HCT116 (cell line): ENCODE measurements at regions not wholly inside any gene's neighbourhood (a gene's known extent, or its start where the extent isn't known, plus 50 kb on each side); places are given as distances from the start of the nearest gene placed in this dataset.

Experiments
- ATF3 ChIP-seq: IDR thresholded peaks from 2 replicates; pipeline ENCODE4 v1.6.1; 2012
- CTCF ChIP-seq, 3 experiments: fragments of 200-600 bp in 1 of 3; sonication (generic) in 1 of 3; IDR thresholded peaks in 2 of 3; conservative IDR thresholded peaks in 1 of 3; 2 replicates each; pipeline ENCODE4 v1.5.1; 2012 to 2017; ENCODE audit warnings: low read depth in 2 of 3, low read length in 2 of 3, antibody characterized with exemption in 1 of 3, borderline replicate concordance in 1 of 3, control low read depth in 1 of 3, mild to moderate bottlenecking in 1 of 3, mixed read lengths in 1 of 3, mixed run types in 1 of 3, moderate library complexity in 1 of 3; ENCODE audit not compliant: insufficient read depth in 1 of 3
- EZH2 ChIP-seq: fragments of 200-600 bp; sonication (generic); IDR thresholded peaks from 2 replicates; pipeline ENCODE4 v1.6.1; 2017; ENCODE audit warnings: antibody characterized with exemption, mixed run types
- EZH2phosphoT487 ChIP-seq: fragments of 200-600 bp; IDR thresholded peaks from 2 replicates; pipeline ENCODE4 v1.6.1; 2018; ENCODE audit warnings: antibody characterized with exemption, borderline replicate concordance
- POLR2A ChIP-seq: IDR thresholded peaks from 2 replicates; pipeline ENCODE4 v1.7.0; 2011; ENCODE audit warnings: borderline replicate concordance; ENCODE audit not compliant: insufficient read depth, insufficient read length; ENCODE audit errors: extremely low read depth
- POLR2AphosphoS5 ChIP-seq: IDR thresholded peaks from 2 replicates; pipeline ENCODE4 v1.6.1; 2011; ENCODE audit warnings: mild to moderate bottlenecking, low read depth, low read length, moderate library complexity

- TF ChIP-seq EZH2: no peak
- TF ChIP-seq CTCF (IDR thresholded peaks at IDR 0.05 in 2 of 3, conservative IDR thresholded peaks at IDR 0.05 in 1 of 3; ENCODE audit: borderline replicate concordance in 1 of 3, insufficient read depth in 1 of 3, low read depth in 2 of 3, low read length in 2 of 3): no peak
- TF ChIP-seq EZH2phosphoT487: no peak
- TF ChIP-seq POLR2A: no peak
- no peak for TF ChIP-seq POLR2AphosphoS5
- no peak for TF ChIP-seq ATF3
These were observed 521.1 kb downstream of the PLOD2 start for GRCh38 chr3:145639875-145640274.
